B cell (primary cell): ENCODE measurements at regions not wholly inside any gene's neighbourhood (a gene's known extent, or its start where the extent isn't known, plus 50 kb on each side); places are given as distances from the start of the nearest gene placed in this dataset.

Experiments used
- ATAC-seq: fragments of 200-7000 bp; cut with Tn5 transposase; one replicate; pipeline ENCODE4 v1.10.0; 2021; ENCODE audit warnings: low read depth, mild to moderate bottlenecking, moderate number of reproducible peaks, moderate library complexity
- CTCF ChIA-PET: fragments of 350-600 bp; sonication (Branson Sonifier 250); formaldehyde crosslinking; loops from one replicate; lab custom pipeline; 2021; ENCODE audit warnings: antibody characterized with exemption, inconsistent platforms; lab: Charles Lee
- POLR2A ChIA-PET: fragments of 350-600 bp; sonication (Branson Sonifier 250); formaldehyde crosslinking; loops from one replicate; lab custom pipeline; 2021; ENCODE audit warnings: antibody characterized with exemption; lab: Charles Lee
- DNase-seq: peaks from one replicate; pipeline ENCODE4 v3.0.0; 2013
- H2AFZ ChIP-seq: 2 replicates; pipeline ENCODE4 v1.6.1; 2012; ENCODE audit warnings: mild to moderate bottlenecking, low read depth, low read length; ENCODE audit not compliant: insufficient read depth, poor library complexity, severe bottlenecking
- H3K27ac ChIP-seq, 2 donors: 1 replicate in 1 of 2; 2 replicates in 1 of 2; pipeline ENCODE4 v1.5.1; 2012 to 2013; ENCODE audit warnings: low read length in 2 of 2, mild to moderate bottlenecking in 2 of 2, moderate library complexity in 1 of 2
- H3K27me3 ChIP-seq, 4 experiments: fragments of 200-600 bp in 1 of 4; sonication (generic) in 1 of 4; replicated peaks in 1 of 4; 1 replicate in 2 of 4; 2 replicates in 2 of 4; pipeline versions ENCODE4 v1.6.1 to v1.7.0; 2013 to 2016; ENCODE audit warnings: low read length in 3 of 4, mild to moderate bottlenecking in 2 of 4, mixed read lengths in 1 of 4, moderate library complexity in 1 of 4; ENCODE audit not compliant: insufficient read depth in 4 of 4, control insufficient read depth in 3 of 4; ENCODE audit errors: control extremely low read depth in 1 of 4
- H3K36me3 ChIP-seq, 2 experiments: replicated peaks in 1 of 2; 1 replicate in 1 of 2; 2 replicates in 1 of 2; pipeline versions ENCODE4 v1.6.1 to v1.7.1; 2013; ENCODE audit warnings: low read length in 1 of 2; ENCODE audit not compliant: insufficient read depth in 2 of 2, control insufficient read depth in 1 of 2; ENCODE audit errors: control extremely low read depth in 1 of 2, extremely low read depth in 1 of 2
- H3K4me1 ChIP-seq, 2 donors: fragments of 200-600 bp in 1 of 2; sonication (generic) in 1 of 2; 1 replicate in 1 of 2; 2 replicates in 1 of 2; pipeline versions ENCODE4 v1.5.1 to v1.6.1; 2013 to 2017; ENCODE audit warnings: low read length in 2 of 2; ENCODE audit not compliant: control insufficient read depth in 2 of 2, insufficient read depth in 2 of 2
- H3K4me2 ChIP-seq: replicated peaks from 2 replicates; pipeline ENCODE3; 2012; ENCODE audit warnings: mild to moderate bottlenecking, low read depth, low read length; ENCODE audit not compliant: poor library complexity, severe bottlenecking
- H3K4me3 ChIP-seq, 5 experiments: fragments of 200-600 bp in 1 of 5; sonication (generic) in 1 of 5; 1 replicate in 3 of 5; 2 replicates in 2 of 5; pipeline versions ENCODE4 v1.5.1 to v1.7.0; 2011 to 2016; ENCODE audit warnings: low read length in 4 of 5, mild to moderate bottlenecking in 4 of 5, low read depth in 2 of 5, control low read depth in 1 of 5, moderate library complexity in 1 of 5; ENCODE audit not compliant: insufficient read depth in 1 of 5; ENCODE audit errors: control extremely low read depth in 1 of 5, extremely low read depth in 1 of 5
- H3K79me2 ChIP-seq: fragments of 200-600 bp; sonication (generic); one replicate; pipeline ENCODE4 v1.6.0; 2016; ENCODE audit warnings: low read length; ENCODE audit not compliant: control insufficient read depth, insufficient read depth
- H3K9ac ChIP-seq: fragments of 200-600 bp; sonication (generic); 2 replicates; pipeline ENCODE4 v1.6.1; 2017; ENCODE audit warnings: mild to moderate bottlenecking, low read length, moderate library complexity
- H3K9me3 ChIP-seq, 3 donors: one replicate each; pipeline versions ENCODE4 v1.6.1 to v1.7.1; 2013; ENCODE audit warnings: low read length in 2 of 3; ENCODE audit not compliant: control insufficient read depth in 2 of 3, insufficient read depth in 1 of 3; ENCODE audit errors: control extremely low read depth in 1 of 3
- H4K20me1 ChIP-seq: 2 replicates; pipeline ENCODE4 v1.6.0; 2012; ENCODE audit warnings: mild to moderate bottlenecking, low read length; ENCODE audit not compliant: insufficient read depth, control insufficient read depth, poor library complexity, severe bottlenecking
- H3K27ac Mint-ChIP-seq: one replicate; pipeline ENCODE4 v1.8.0; 2021; ENCODE audit warnings: mixed read lengths
- H3K27me3 Mint-ChIP-seq: one replicate; pipeline ENCODE4 v1.8.0; 2021; ENCODE audit warnings: mixed read lengths
- H3K4me1 Mint-ChIP-seq: one replicate; pipeline ENCODE4 v1.8.0; 2021; ENCODE audit warnings: mixed read lengths
- H3K4me3 Mint-ChIP-seq: one replicate; pipeline ENCODE4 v1.8.0; 2021; ENCODE audit warnings: mixed read lengths
- H3K9me3 Mint-ChIP-seq: one replicate; pipeline ENCODE4 v1.8.0; 2022; ENCODE audit warnings: mixed read lengths; ENCODE audit not compliant: insufficient read depth
- EZH2 ChIP-seq: IDR thresholded peaks from 2 replicates; pipeline ENCODE4 v1.6.1; 2012; ENCODE audit warnings: borderline replicate concordance, low read depth, mild to moderate bottlenecking, moderate library complexity, low read length; ENCODE audit not compliant: insufficient read depth, poor library complexity, severe bottlenecking
- WGBS: methylation state at CpG from one replicate; pipeline ENCODE4 v1.1.5; 2013; ENCODE audit warnings: missing lambda C conversion rate; ENCODE audit not compliant: insufficient coverage; 5-methylcytosine and 5-hydroxymethylcytosine counted together
- intact Hi-C: fragments of 100-400 bp; cut with micrococcal nuclease; formaldehyde crosslinking; loops from one replicate; pipeline ENCODE4 v1.10.0; 2022
- TF ChIP-seq, protein P1 (sequence below): fragments of 200-600 bp; IDR thresholded peaks from one replicate; pipeline ENCODE4 v1.8.0; 2022; ENCODE audit warnings: antibody characterized with exemption, mild to moderate bottlenecking

DNA sequence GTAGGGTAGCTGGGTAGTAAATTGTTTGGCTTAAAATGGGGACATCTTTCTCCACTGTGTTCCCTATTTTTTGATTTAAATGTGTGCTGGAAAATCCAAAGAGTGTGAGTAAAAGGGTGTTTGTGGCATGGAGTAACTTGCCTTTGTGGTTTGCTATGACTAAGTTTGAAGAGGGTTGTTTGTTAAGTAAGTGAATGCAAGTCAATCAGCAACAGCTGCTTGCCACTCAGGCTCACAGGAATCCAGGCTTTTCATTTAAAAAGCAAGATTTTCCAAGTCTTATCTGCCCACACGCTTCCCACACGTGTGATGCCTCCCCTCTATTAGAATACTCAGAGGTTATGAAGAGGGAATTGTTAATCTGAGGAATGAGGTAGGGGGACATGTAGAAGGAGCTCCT lies 847.7 kb upstream of the RBFOX1 start:
- H3K4me2 ChIP-seq, result no peak overlapping the region
- intact Hi-C loops, result no loop called here
- ATAC-seq, result no peak
- POLR2A ChIA-PET, result no interaction called here
- Mint-ChIP-seq H3K27me3 (no peaks in the 10 kb centered on the region), H3K4me1 (no peaks in the 10 kb centered on the region), H3K27ac (no peak overlapping the region), H3K4me3 (no peak overlapping the region), H3K9me3 (peaks cover 4% of the 10 kb centered on the region)
- CTCF ChIA-PET, result no interaction called here
- WGBS, result no CpG with 5 or more reads among the region's 2 CpGs
- H3K27ac ChIP-seq, result no peak overlapping the region
- no peak for DNase-seq
- no peak overlapping the region for H3K9ac ChIP-seq
- no peaks in the 10 kb centered on the region for H3K27me3 ChIP-seq
- H4K20me1 ChIP-seq, result no peaks in the 10 kb centered on the region
- no peaks in the 10 kb centered on the region for H3K4me1 ChIP-seq
- no peak for TF ChIP-seq EZH2
- TF ChIP-seq, protein P1, sequence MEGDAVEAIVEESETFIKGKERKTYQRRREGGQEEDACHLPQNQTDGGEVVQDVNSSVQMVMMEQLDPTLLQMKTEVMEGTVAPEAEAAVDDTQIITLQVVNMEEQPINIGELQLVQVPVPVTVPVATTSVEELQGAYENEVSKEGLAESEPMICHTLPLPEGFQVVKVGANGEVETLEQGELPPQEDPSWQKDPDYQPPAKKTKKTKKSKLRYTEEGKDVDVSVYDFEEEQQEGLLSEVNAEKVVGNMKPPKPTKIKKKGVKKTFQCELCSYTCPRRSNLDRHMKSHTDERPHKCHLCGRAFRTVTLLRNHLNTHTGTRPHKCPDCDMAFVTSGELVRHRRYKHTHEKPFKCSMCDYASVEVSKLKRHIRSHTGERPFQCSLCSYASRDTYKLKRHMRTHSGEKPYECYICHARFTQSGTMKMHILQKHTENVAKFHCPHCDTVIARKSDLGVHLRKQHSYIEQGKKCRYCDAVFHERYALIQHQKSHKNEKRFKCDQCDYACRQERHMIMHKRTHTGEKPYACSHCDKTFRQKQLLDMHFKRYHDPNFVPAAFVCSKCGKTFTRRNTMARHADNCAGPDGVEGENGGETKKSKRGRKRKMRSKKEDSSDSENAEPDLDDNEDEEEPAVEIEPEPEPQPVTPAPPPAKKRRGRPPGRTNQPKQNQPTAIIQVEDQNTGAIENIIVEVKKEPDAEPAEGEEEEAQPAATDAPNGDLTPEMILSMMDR, result no peak
- H3K36me3 ChIP-seq, result no peaks in the 10 kb centered on the region
- H2AFZ ChIP-seq, result no peak overlapping the region
- no peak overlapping the region for H3K4me3 ChIP-seq
- peaks cover 0 to 15% (median 0%) of the 10 kb centered on the region in 3 donors for H3K9me3 ChIP-seq
- H3K79me2 ChIP-seq, result no peaks in the 10 kb centered on the region

DNA sequence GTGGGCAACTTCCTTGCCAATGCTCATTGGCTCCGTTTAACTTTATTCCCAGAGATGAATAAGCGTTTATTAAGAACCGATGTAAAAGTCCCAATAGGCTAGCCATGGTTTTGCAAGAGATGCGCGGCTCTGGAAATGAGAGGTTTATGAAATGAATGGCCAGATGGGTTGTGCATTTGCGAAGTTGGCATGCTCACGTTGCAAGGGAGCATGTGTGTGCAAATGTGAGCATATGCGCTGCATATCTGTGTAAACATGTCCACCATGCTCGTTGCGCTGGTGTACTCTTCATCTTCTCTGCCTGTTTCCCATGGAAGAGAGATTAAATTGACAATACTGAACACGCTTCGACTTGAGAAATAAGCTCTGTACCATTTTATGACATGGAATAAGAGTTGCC lies 848.6 kb upstream of the RBFOX1 start:
- Histone ChIP-seq H3K4me2 (no peak overlapping the region), H2AFZ (no peak overlapping the region), H3K4me3 (no peak overlapping the region), H3K27ac (no peak overlapping the region), H3K9me3 (peaks cover 0 to 15% (median 0%) of the 10 kb centered on the region in 3 donors), H3K27me3 (no peaks in the 10 kb centered on the region), H4K20me1 (no peaks in the 10 kb centered on the region), H3K9ac (no peak overlapping the region), H3K79me2 (no peaks in the 10 kb centered on the region), H3K36me3 (no peaks in the 10 kb centered on the region), H3K4me1 (no peaks in the 10 kb centered on the region)
- ChIA-PET CTCF (no interaction called here), POLR2A (no interaction called here)
- DNase-seq, result no peak
- no peak for ATAC-seq
- intact Hi-C loops, result no loop called here
- H3K27ac Mint-ChIP-seq, result no peak overlapping the region
- peaks cover 4% of the 10 kb centered on the region for H3K9me3 Mint-ChIP-seq
- H3K27me3 Mint-ChIP-seq, result no peaks in the 10 kb centered on the region
- no peaks in the 10 kb centered on the region for H3K4me1 Mint-ChIP-seq
- TF ChIP-seq, protein P1, result no peak
- TF ChIP-seq EZH2, result no peak
- WGBS, result 50% methylated on average over 10 of the region's 12 CpGs
- no peak overlapping the region for H3K4me3 Mint-ChIP-seq
